ENCODE measurements at regions not wholly inside any gene's neighbourhood (a gene's known extent, or its start where the extent isn't known, plus 50 kb on each side); places are given as distances from the start of the nearest gene placed in this dataset.

DNA sequence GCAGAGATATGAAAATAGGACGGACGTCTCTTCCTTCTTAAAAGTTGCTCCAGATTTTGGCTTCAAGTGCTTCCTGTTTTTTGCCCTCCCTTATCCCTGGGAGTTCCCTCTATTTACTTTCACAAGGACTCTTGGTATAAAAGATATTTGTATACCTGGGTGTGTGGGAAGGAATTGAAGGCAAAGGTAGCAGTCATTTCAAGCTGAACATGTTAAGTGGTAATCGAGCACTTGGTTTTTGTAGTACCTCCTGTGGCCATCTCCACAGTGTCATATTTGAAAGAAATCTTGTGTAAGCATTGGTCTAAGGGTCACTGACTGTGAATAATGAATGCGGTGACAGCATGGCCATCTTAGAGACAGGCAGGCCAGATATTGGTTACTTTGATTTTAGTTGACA, 593.6 kb downstream of the MTRR start:
- Histone ChIP-seq H3K4me3 (ENCODE audit: low read length) (no peak overlapping the region), H3K9me2 (ENCODE audit: insufficient read depth, low read length) (no peaks in the 10 kb centered on the region), H3K4me2 (ENCODE audit: low read length) (no peak overlapping the region), H3K27ac (ENCODE audit: low read length) (no peak overlapping the region), H2AFZ (ENCODE audit: low read depth, low read length) (no peak overlapping the region), H3K36me3 (ENCODE audit: insufficient read depth, low read length) (no peaks in the 10 kb centered on the region), H4K20me1 (ENCODE audit: insufficient read depth) (no peaks in the 10 kb centered on the region), H3K27me3 (ENCODE audit: insufficient read depth, low read depth, low read length) (no peaks in the 10 kb centered on the region), H3K79me2 (replicated peaks; ENCODE audit: insufficient read depth, low read length) (peaks cover 7% of the 10 kb centered on the region), H3K9me3 (ENCODE audit: low read length) (no peaks in the 10 kb centered on the region), H3K9ac (ENCODE audit: low read length) (no peak overlapping the region), H3F3A (ENCODE audit: insufficient read depth, low read length, poor library complexity, severe bottlenecking) (no peaks in the 10 kb centered on the region)
- no peak for TF ChIP-seq EP300 (conservative IDR thresholded peaks at IDR 0.05; ENCODE audit: poor library complexity, severe bottlenecking)
- TF ChIP-seq, protein P1, sequence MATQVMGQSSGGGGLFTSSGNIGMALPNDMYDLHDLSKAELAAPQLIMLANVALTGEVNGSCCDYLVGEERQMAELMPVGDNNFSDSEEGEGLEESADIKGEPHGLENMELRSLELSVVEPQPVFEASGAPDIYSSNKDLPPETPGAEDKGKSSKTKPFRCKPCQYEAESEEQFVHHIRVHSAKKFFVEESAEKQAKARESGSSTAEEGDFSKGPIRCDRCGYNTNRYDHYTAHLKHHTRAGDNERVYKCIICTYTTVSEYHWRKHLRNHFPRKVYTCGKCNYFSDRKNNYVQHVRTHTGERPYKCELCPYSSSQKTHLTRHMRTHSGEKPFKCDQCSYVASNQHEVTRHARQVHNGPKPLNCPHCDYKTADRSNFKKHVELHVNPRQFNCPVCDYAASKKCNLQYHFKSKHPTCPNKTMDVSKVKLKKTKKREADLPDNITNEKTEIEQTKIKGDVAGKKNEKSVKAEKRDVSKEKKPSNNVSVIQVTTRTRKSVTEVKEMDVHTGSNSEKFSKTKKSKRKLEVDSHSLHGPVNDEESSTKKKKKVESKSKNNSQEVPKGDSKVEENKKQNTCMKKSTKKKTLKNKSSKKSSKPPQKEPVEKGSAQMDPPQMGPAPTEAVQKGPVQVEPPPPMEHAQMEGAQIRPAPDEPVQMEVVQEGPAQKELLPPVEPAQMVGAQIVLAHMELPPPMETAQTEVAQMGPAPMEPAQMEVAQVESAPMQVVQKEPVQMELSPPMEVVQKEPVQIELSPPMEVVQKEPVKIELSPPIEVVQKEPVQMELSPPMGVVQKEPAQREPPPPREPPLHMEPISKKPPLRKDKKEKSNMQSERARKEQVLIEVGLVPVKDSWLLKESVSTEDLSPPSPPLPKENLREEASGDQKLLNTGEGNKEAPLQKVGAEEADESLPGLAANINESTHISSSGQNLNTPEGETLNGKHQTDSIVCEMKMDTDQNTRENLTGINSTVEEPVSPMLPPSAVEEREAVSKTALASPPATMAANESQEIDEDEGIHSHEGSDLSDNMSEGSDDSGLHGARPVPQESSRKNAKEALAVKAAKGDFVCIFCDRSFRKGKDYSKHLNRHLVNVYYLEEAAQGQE (IDR thresholded peaks at IDR 0.05; ENCODE audit: borderline replicate concordance), result no peak
- no peak for TF ChIP-seq EZH2 (IDR thresholded peaks at IDR 0.05; ENCODE audit: borderline replicate concordance, insufficient read depth, low read length, poor library complexity, severe bottlenecking)
- TF ChIP-seq TAF1 (IDR thresholded peaks at IDR 0.05; ENCODE audit: low read depth), result no peak
- TF ChIP-seq MXI1 (conservative IDR thresholded peaks at IDR 0.05; ENCODE audit: poor library complexity, severe bottlenecking), result no peak
- no peak for TF ChIP-seq RAD21 (conservative IDR thresholded peaks at IDR 0.05)
- TF ChIP-seq, protein P2, sequence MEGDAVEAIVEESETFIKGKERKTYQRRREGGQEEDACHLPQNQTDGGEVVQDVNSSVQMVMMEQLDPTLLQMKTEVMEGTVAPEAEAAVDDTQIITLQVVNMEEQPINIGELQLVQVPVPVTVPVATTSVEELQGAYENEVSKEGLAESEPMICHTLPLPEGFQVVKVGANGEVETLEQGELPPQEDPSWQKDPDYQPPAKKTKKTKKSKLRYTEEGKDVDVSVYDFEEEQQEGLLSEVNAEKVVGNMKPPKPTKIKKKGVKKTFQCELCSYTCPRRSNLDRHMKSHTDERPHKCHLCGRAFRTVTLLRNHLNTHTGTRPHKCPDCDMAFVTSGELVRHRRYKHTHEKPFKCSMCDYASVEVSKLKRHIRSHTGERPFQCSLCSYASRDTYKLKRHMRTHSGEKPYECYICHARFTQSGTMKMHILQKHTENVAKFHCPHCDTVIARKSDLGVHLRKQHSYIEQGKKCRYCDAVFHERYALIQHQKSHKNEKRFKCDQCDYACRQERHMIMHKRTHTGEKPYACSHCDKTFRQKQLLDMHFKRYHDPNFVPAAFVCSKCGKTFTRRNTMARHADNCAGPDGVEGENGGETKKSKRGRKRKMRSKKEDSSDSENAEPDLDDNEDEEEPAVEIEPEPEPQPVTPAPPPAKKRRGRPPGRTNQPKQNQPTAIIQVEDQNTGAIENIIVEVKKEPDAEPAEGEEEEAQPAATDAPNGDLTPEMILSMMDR (IDR thresholded peaks at IDR 0.05; ENCODE audit: poor library complexity, severe bottlenecking), result no peak
- TF ChIP-seq SMC3 (conservative IDR thresholded peaks at IDR 0.05; ENCODE audit: poor library complexity), result no peak
- no peak for TF ChIP-seq POLR2AphosphoS5 (IDR thresholded peaks at IDR 0.05)

DNA sequence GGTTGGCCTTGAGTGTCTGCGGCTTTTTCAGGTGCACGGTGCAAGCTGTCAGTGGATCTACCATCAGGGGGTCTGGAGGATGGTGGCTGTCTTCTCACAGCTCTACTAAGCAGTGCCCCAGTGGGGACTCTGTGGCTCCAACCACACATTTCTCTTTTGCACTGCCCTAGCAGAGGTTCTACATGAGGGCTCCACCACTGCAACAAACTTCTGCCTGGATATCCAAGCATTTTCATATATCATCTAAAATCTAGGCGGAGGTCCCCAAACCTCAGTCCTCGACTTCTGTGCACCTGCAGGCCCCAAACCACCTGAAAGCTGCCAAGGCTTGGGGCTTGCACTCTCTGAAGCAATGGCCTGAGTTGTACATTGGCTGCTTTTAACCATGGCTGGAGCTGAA, 601.5 kb downstream of the MTRR start:
- H3K4me3 ChIP-seq (ENCODE audit: low read length), result no peak overlapping the region
- no peaks in the 10 kb centered on the region for H3K36me3 ChIP-seq (ENCODE audit: insufficient read depth, low read length)
- TF ChIP-seq, protein P1 (IDR thresholded peaks at IDR 0.05; ENCODE audit: borderline replicate concordance), result no peak
- no peak for TF ChIP-seq EZH2 (IDR thresholded peaks at IDR 0.05; ENCODE audit: borderline replicate concordance, insufficient read depth, low read length, poor library complexity, severe bottlenecking)
- no peak for TF ChIP-seq TAF1 (IDR thresholded peaks at IDR 0.05; ENCODE audit: low read depth)
- TF ChIP-seq SMC3 (conservative IDR thresholded peaks at IDR 0.05; ENCODE audit: poor library complexity), result no peak
- TF ChIP-seq MXI1 (conservative IDR thresholded peaks at IDR 0.05; ENCODE audit: poor library complexity, severe bottlenecking), result no peak
- H3F3A ChIP-seq (ENCODE audit: insufficient read depth, low read length, poor library complexity, severe bottlenecking), result no peaks in the 10 kb centered on the region
- H3K27me3 ChIP-seq (ENCODE audit: insufficient read depth, low read depth, low read length), result no peaks in the 10 kb centered on the region
- H4K20me1 ChIP-seq (ENCODE audit: insufficient read depth), result no peaks in the 10 kb centered on the region
- no peak overlapping the region for H3K27ac ChIP-seq (ENCODE audit: low read length)
- no peak overlapping the region for H3K9ac ChIP-seq (ENCODE audit: low read length)
- H3K9me3 ChIP-seq (ENCODE audit: low read length), result peaks cover 9% of the 10 kb centered on the region
- no peaks in the 10 kb centered on the region for H3K9me2 ChIP-seq (ENCODE audit: insufficient read depth, low read length)
- H2AFZ ChIP-seq (ENCODE audit: low read depth, low read length), result no peak overlapping the region
- H3K79me2 ChIP-seq (replicated peaks; ENCODE audit: insufficient read depth, low read length), result no peaks in the 10 kb centered on the region
- H3K4me2 ChIP-seq (ENCODE audit: low read length), result no peak overlapping the region

Data from neural cell (in vitro differentiated cells).